ENCODE measurements at regions not wholly inside any gene's neighbourhood (a gene's known extent, or its start where the extent isn't known, plus 50 kb on each side); places are given as distances from the start of the nearest gene placed in this dataset.

- TF ChIP-seq POLR2AphosphoS5 (IDR thresholded peaks at IDR 0.05; ENCODE audit: low read length) (no peak), POLR2A (IDR thresholded peaks at IDR 0.05; ENCODE audit: low read depth, low read length) (no peak), ATF3 (IDR thresholded peaks at IDR 0.05; ENCODE audit: borderline replicate concordance, extremely low read depth, low read depth, low read length) (no peak), CHD2 (IDR thresholded peaks at IDR 0.05; ENCODE audit: borderline replicate concordance, low read depth, low read length) (no peak), ZBTB4 (CRISPR knock-in tag; IDR thresholded peaks at IDR 0.05) (no peak)
Observed at GRCh38 chr15:61558172-61559136, 329.4 kb upstream of the RORA start.
